ENCODE measurements at regions not wholly inside any gene's neighbourhood (a gene's known extent, or its start where the extent isn't known, plus 50 kb on each side); places are given as distances from the start of the nearest gene placed in this dataset.
A peak's percentile ranks its signal among the peaks of the same experiment; 100 is the strongest.
"Not testable (repeated sequence)": the region's sequence is repeated elsewhere in the genome, so short reads cannot be mapped to it uniquely, and the experiment has no call there.

GRCh38 chr11:21625982-21626381 is 566.9 kb upstream of the ANO5 start:
- intact Hi-C loops (cut with DNase I): no loop called here
- peak in 1 of 2 donors; percentile 63 for ATAC-seq
- DNase-seq: no peak

- intact Hi-C loops (cut with DNase I): no loop called here
- ATAC-seq (no peak), DNase-seq (no peak)
Observed at GRCh38 chr11:21628641-21629040, 564.2 kb upstream of the ANO5 start.

GRCh38 chr11:21630934-21631478 is 561.9 kb upstream of the ANO5 start:
- intact Hi-C loops (cut with DNase I): no loop called here
- no peak for ATAC-seq
- no peak for DNase-seq

- DNase-seq: no peak
- intact Hi-C loops (cut with DNase I): no loop called here
- ATAC-seq: no peak
Observed at GRCh38 chr11:21631991-21632390, 560.9 kb upstream of the ANO5 start.

GRCh38 chr11:21634491-21634890 is 558.4 kb upstream of the ANO5 start:
- intact Hi-C loops (cut with DNase I): no loop called here
- ATAC-seq (no peak), DNase-seq (no peak)

GRCh38 chr11:21634956-21635355 is 557.9 kb upstream of the ANO5 start:
- DNase-seq (no peak), ATAC-seq (no peak)

GRCh38 chr11:21635394-21636145 is 557.3 kb upstream of the ANO5 start:
- ATAC-seq (no peak), DNase-seq (no peak)
- intact Hi-C loops (cut with DNase I): no loop called here

More at GRCh38 chr11:21634956-21635355, 557.9 kb upstream of the ANO5 start:
- intact Hi-C loops (cut with DNase I): no loop called here

GRCh38 chr11:21636561-21636960 is 556.3 kb upstream of the ANO5 start:
- ATAC-seq (no peak), DNase-seq (no peak)
- intact Hi-C loops (cut with DNase I): no loop called here

GRCh38 chr11:21640491-21640890 is 552.4 kb upstream of the ANO5 start:
- no peak for DNase-seq
- ATAC-seq: no peak
- intact Hi-C loops (cut with DNase I): no loop called here

- ATAC-seq (no peak), DNase-seq (no peak)
- intact Hi-C loops (cut with DNase I): no loop called here
Observed at GRCh38 chr11:21641869-21642268, 551.0 kb upstream of the ANO5 start.

- DNase-seq (no peak), ATAC-seq (no peak)
- intact Hi-C loops (cut with DNase I): no loop called here
Observed at GRCh38 chr11:21646351-21646750, 546.5 kb upstream of the ANO5 start.

GRCh38 chr11:21650961-21651360 is 541.9 kb upstream of the ANO5 start:
- DNase-seq (no peak), ATAC-seq (no peak)
- intact Hi-C loops (cut with DNase I): no loop called here

- DNase-seq (no peak), ATAC-seq (no peak)
- intact Hi-C loops (cut with DNase I): no loop called here
Observed at GRCh38 chr11:21653951-21654421, 538.9 kb upstream of the ANO5 start.

GRCh38 chr11:21656065-21656464 is 536.8 kb upstream of the ANO5 start:
- ATAC-seq: no peak
- intact Hi-C loops (cut with DNase I): no loop called here
- no peak for DNase-seq

- ATAC-seq: no peak
- DNase-seq: no peak
- intact Hi-C loops (cut with DNase I): no loop called here
Observed at GRCh38 chr11:21658654-21659193, 534.2 kb upstream of the ANO5 start.

GRCh38 chr11:21659377-21659776 is 533.5 kb upstream of the ANO5 start:
- intact Hi-C loops (cut with DNase I); ATAC-seq; DNase-seq: not testable (repeated sequence)

GRCh38 chr11:21659961-21660360 is 532.9 kb upstream of the ANO5 start:
- intact Hi-C loops (cut with DNase I): no loop called here
- ATAC-seq: no peak
- DNase-seq: no peak

GRCh38 chr11:21675049-21675616 is 517.8 kb upstream of the ANO5 start:
- intact Hi-C loops (cut with DNase I): no loop called here
- no peak for ATAC-seq
- no peak for DNase-seq

- DNase-seq (no peak), ATAC-seq (no peak)
- intact Hi-C loops (cut with DNase I): no loop called here
Observed at GRCh38 chr11:21687643-21688042, 505.2 kb upstream of the ANO5 start.

GRCh38 chr11:21704539-21704938 is 488.3 kb upstream of the ANO5 start:
- no peak for ATAC-seq
- intact Hi-C loops (cut with DNase I): no loop called here

More at GRCh38 chr11:21704539-21704938, 488.3 kb upstream of the ANO5 start:
- DNase-seq: no peak
